ENCODE measurements at regions not wholly inside any gene's neighbourhood (a gene's known extent, or its start where the extent isn't known, plus 50 kb on each side); places are given as distances from the start of the nearest gene placed in this dataset.

GRCh38 chr21:22670148-22670547 is 1671.9 kb downstream of the NCAM2 start:
- TF ChIP-seq YY1 (IDR thresholded peaks at IDR 0.05; ENCODE audit: insufficient read depth, insufficient read length), result no peak
- no peak for TF ChIP-seq ZNF274 (IDR thresholded peaks at IDR 0.05; ENCODE audit: low read depth, low read length)

Data from NT2/D1 (cell line).